Nucleus accumbens (tissue), 56 donors: ENCODE measurements at regions not wholly inside any gene's neighbourhood (a gene's known extent, or its start where the extent isn't known, plus 50 kb on each side); places are given as distances from the start of the nearest gene placed in this dataset.

Experiments used
- DNase-seq, 56 donors: peaks; one replicate each; lab custom pipeline; 2025; lab: John Stamatoyannopoulos, UW

DNA sequence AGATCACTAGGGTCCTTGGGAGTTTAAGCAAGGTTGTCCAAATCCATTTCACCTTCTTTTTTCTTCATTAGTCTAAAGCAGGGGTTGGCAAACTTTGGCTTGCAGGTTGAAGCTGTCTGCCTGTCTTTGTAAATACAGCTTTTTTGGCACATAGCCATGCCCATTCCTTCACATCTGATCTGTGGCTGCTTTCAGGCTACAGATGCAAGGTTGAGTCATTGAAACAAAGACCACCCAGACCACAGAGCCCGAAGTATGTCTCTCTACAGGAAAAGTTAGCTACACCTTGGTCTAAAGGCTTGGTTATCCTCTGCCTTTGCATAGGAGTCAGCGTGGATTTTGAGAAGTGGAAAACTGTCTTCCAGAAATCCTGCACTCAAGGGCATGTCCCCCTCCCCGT, 238.1 kb upstream of the STS start:
- no peak for DNase-seq

DNA sequence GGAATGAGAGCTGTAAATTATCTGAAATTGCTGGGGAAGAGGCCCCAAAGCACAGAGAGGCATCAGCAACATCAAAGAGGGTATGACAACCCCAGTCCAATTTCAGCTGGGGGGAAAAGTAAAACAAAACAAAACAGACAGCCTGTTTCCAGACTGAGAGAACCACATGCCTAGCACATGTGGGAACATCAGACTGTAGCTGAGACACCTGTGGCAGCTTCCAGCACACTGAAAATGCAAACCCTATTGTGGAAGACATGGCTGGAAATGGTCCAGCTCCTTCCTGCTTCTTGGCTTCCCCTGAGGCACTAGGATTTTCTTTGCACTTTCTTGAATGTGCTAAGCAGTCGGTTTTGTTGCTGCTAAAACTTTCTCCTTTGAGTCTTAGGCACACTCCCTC, 240.9 kb upstream of the STS start:
- no peak for DNase-seq

DNA sequence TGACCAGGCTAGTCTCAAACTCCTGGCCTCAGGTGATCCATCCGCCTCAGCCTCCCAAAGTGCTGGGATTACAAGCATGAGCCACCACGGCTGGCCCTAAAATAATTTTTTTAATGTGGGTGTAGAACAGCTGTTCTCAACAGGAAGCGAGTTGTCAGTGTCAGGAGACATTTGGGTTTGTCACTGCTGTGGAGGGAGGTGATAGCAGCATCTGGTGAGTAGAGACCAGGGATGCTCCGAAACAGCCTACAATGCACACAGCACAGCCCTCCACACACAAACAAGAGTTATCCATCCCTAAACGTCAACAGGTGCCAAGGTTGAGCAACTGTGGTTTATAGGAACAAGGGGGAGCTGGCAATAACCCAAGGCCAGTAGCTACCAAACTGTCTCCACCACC, 243.4 kb upstream of the STS start:
- no peak for DNase-seq

DNA sequence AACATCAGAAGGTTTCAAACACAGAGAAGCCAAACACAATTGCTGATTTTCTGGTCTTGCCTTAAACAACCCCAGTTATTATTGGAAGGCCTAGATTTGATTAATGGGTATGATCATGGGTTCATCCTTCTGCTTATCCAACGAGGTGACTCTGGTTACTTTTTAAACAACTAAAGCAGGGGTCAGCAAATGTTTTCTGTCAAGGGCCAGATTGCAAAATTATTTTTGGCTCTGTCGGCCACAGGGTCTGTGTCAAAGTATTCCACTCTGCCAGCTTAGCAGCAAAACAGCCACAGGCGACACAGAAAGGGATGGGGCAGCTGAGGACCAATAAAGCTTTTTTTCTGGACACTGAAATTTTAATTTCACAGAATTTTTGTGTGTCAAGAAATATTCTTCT, 249.1 kb upstream of the STS start:
- DNase-seq: no peak

DNA sequence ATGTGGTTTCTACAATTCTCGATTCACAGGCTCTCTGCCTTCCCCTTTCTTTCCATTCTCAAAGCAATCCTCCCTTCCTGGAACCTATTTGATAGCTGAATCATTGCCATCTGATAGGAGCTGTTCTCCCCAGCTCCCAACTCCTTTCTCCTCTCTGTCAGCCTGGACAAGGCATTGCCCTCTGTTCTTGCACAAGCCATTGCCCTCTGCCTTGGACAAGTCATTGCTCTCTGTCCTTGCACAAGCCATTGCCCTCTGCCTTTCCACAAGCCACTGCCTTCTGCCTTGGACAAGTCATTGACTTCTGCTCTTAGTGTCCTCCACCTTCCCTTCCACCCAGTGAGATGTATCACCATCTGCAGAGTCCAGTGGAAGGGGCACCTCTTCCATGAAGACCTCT, 256.1 kb upstream of the STS start:
- DNase-seq: no peak

DNA sequence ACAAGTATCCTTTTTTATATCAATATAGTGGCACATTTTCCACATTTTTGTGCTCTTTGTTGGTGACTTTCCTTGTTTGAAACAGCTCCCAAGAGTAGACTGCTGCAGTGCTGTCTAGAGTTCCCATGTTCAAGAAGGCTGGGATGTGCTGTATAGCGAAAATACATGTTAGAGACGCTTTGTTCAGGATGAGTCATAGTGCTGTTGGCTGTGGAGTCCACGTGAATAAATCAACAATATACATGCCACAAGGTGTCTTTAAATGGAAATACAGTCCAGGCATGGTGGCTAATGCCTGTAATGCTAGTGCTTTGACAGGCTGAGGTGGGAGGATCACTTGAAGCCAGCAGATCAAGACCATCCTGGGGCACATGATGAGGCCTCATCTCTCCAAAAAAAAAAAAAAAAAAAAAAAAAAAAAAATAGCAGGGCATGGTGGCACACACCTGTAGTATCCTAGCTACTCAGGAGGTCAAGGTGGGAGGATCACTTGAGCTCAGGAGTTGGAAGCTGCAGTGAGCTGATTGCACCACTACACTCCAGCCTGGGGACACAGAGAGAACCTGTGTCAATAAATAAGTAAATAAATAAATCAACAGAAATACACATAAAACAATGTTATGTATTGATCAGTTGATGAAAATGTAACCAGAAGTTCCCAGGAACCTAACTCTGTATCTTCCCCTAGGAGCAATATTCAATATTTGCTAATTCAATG, 256.8 kb upstream of the STS start:
- DNase-seq: no peak

DNA sequence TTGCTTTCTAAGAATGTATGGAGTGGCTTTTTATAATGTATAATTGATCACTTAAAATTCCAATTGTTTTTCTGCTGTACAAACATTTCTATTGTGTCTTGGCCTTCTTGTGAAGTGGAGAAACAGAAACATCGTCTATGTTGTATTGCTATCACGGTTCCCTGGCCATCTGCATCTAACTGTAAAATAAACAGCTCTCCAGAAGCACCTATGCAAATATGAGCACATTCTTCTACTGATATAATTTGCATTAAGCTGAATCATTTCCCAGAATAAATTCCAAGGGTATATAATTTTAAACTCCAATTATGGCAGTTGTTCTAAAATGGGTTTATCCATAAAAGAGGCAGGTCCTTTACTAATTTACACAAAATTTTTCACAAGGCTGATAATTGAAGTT, 261.6 kb upstream of the STS start:
- no peak for DNase-seq

DNA sequence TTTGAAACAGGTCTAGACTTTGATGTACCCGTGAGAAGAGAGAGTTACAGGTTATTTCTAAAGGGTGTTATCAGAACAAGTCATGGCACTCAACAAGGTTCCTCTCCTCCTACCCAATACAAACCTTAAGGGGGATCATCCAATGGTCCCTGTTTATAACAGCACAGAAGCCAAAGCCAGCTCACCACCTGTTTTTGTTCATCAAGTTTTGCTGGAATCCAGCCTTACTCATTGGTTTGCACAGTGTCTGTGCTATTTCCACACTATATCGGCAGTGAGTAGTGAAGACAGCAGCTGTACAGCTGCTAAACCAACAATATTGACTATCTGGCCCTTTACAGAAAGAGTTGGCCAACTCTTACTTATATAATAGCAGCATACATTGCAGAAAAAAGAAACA, 262.1 kb upstream of the STS start:
- DNase-seq: no peak

DNA sequence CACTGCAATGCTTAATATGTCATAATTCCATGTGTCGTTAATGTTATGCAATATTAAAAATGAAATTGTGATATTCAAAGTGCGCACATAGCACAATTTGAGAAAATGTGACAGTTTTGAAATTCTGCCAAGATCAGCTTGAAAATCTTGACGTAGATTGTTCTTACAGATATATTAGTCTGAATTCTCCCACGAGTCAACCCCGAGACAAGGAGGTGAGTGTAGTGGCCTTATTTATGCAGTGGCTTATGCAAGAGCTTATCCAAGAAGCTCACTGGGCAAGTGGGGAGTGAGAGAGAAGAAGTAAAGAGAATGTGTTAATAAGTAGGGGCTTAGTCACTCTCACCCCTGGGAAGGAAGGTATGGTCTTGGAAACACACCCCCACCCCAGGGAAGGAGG, 286.1 kb upstream of the STS start:
- peak in 3 of 56 donors; percentile 0 to 3 (median 3) for DNase-seq

GRCh38 chrX:6857749-6858148, 289.8 kb upstream of the STS start:
- no peak for DNase-seq

GRCh38 chrX:6856471-6856870, 291.0 kb upstream of the STS start:
- DNase-seq: peak in 6 of 56 donors; percentile 1 to 27 (median 8)

DNA sequence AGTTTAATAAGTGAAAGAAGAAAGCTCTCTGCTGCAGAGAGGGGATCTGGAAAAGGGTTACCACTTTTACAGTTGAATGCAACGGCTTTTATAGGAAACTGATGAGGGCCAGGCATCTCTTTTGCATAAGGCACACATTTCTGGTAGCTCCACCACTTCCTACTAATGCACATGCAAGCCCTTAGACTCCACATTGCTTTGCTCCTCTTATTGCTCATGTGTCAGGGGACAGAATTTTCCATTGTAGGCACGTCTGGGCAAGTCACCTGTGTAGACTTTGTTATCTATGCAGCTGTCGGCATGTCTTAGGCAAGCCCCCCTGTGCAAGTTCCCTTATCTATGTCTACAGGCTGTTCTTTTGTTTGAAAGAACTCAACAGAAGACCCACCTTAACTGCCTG, 294.6 kb upstream of the STS start:
- DNase-seq: no peak

DNA sequence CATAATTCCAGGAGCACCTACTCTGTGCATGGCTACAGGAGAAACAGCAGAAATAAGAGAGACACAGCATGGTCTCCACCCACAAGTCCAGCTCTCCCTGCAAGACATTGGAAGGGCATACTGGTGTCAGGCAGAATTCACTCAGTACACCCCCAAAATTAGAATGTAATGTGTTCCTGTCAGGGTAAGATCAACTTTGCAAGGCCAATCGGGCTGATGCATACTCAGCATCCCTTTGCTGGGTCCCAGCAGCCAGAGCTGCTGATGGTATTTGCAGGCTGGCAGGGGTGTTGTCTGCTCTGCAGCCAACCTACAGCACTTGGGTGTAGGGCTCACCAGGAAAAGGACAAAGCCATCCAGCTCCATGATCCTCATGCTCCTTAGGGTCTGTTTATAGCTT, 295.4 kb upstream of the STS start:
- DNase-seq: no peak

GRCh38 chrX:6851140-6851539, 296.4 kb upstream of the STS start:
- DNase-seq: no peak

DNA sequence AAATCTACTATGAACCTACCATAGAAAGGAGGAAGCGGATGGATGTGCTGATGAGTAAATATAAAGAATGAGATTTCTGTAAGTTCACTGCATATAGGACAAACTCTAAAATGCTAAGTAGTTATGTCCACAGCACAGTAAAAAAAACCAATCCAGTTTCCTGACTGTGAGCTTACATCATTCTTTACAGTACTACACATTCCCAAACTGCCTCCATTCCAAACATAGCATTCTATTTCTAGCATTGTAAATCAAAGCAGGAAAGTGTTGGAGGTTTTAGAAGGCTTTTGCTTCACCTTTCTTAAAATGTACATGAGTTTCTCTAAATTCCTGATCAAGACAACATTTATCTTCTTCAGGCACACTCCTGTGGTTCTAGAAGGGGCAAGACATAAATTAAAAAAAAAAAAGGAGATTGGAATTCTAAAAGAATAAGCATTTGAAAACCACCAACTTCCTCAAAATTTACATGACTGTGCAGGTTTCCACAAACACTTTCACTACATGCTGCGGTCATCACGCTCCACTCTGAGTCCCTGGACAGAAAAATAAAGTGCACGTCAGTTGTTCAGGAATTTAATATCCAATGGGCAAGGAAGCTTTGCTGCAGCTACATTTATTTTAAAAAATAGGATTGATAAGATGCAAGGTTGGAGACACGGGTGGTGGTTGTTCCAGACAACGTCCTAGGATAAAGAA, 297.6 kb upstream of the STS start:
- no peak for DNase-seq

DNA sequence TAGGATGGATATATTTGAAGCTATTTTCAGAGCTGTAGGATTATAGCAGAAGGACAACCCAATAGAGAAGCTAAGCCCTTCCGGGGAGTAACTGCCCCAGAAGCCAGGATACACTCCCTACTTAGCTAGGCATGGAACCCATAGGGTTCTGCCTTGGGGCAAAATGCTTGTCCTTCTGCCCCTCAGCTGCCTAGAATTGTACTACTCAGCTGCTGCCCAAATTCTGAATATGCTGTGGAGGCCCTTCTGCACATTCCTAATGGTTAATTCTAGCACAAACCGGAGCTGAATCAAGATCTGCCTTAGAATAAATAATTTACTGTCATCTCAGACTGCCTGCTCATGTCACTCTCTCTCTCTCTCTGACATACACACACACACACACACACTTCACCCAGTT, 297.7 kb upstream of the VCX3A start:
- DNase-seq: no peak

DNA sequence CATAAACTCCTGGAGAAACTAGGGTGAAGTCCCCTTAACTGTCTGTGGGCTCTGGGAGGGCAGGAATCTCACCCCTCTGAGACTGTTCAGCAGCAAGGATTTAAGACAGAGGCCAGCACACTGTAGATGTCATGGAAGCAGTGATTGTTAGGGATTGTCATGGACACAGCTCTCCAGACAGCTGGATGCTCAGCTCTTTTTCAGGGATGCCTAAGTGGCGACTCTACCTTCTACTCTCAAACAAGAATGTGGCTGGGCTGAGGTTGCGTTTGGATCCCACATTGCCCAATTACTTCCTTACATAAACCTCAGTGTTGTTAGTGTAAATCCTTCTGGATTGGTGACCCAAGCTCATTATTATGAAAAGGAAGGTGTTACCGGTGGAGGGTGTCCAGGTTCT, 291.9 kb upstream of the VCX3A start:
- no peak for DNase-seq

- no peak for DNase-seq
These were observed 286.8 kb upstream of the VCX3A start for GRCh38 chrX:6821730-6822129.

DNA sequence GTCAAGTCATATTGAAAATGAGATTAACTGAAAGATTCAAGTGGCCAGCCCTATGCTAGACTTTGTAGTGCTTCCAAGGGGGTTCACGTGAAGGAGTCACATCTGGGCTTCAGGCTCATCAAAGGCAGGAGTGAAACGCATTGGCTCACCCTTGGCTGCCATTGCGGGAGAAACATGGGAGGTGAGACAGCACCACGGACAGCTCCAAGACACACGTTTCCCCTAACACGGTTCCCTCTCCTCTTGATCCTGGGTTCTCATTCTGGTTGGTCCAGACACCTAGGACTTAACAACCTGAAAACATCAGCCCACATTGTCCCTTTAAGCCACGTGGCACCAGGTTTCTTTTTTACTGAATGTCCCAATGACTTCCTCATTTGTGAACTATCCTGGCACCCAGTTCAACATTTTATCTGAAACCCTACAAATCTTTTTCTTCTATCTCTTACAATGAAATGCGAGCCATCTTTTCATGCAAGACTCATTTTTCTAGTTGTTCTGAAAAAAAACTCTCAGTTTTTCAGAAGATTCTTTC, 279.0 kb upstream of the VCX3A start:
- DNase-seq: no peak

DNA sequence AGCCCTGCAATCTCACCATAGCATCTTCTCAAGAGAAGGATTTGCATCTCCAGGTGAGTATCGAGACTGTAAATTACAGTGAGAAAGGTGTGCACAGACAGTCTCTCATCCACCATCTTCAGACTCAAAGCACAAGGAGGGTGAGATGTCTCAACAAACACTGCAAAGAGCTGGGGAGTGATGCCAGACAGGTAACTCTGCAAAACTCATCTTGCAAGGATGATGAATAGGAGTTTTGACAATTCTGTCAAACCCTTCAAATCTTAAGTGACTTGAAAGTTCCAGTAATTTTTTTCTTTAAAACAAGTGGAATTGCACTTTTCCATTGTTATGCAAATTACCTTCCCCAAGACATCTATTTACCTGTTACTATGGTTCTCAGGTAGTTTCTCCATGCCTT, 277.2 kb upstream of the VCX3A start:
- peak in 11 of 56 donors; percentile 0 to 16 (median 7) for DNase-seq

DNA sequence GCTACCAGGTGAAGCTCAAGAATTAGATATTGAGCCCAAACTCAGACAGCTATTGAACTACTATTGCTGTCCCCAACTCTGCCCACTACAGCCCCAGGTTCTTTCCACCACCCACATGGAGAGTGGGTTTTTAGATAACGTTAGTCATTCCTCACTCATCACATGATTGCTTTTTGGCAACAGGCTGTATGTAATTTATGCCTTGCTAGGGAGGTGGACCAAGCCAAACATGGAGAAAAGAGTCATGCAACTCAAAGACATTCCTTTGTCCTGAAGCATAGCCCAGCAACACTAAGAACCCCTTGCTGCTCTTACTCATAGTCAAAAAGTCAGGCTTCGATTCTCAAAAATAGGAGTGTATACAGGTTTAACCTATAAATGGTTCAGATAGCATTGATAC, 275.9 kb upstream of the VCX3A start:
- DNase-seq: no peak

DNA sequence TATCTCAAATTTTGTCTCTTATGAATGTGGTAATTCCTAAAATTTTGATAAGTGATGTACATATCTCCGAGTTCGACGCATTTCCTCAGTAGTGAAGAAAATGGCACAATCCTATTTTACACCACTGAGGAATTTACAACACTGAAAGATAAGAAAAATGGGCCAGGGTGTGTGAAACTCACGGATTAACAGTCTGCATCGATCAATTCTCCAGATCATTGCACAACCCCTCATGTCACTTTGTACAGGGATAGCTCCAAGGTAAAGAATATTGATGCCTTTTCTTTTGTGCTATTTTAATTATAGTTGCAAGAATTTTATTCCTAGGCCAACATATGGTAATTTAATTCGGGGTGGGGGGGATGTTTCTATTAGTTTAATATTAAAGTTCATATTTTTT, 268.7 kb upstream of the VCX3A start:
- DNase-seq: no peak
